ENCODE measurements at regions not wholly inside any gene's neighbourhood (a gene's known extent, or its start where the extent isn't known, plus 50 kb on each side); places are given as distances from the start of the nearest gene placed in this dataset.

DNA sequence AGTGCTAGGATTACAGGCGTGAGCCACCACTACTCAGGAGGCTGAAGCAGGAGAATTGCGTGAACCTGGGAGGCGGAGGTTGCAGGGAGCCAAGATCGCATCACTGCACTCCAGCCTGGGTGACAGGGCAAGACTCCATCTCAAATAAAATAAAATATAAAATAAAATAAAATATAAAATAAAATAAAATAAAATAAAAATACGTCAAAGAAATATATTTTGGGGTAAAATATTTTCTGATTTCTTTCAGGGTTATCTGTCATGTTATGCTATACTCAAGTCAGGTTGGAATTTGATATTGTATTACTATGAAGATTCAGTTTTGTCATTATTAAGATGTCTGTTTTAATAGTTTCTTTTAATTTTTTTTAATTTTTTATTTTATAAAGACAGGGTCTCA lies 99.4 kb upstream of the GHITM start:
- TF ChIP-seq ZFX (IDR thresholded peaks at IDR 0.05) = no peak
- TF ChIP-seq, protein P1, sequence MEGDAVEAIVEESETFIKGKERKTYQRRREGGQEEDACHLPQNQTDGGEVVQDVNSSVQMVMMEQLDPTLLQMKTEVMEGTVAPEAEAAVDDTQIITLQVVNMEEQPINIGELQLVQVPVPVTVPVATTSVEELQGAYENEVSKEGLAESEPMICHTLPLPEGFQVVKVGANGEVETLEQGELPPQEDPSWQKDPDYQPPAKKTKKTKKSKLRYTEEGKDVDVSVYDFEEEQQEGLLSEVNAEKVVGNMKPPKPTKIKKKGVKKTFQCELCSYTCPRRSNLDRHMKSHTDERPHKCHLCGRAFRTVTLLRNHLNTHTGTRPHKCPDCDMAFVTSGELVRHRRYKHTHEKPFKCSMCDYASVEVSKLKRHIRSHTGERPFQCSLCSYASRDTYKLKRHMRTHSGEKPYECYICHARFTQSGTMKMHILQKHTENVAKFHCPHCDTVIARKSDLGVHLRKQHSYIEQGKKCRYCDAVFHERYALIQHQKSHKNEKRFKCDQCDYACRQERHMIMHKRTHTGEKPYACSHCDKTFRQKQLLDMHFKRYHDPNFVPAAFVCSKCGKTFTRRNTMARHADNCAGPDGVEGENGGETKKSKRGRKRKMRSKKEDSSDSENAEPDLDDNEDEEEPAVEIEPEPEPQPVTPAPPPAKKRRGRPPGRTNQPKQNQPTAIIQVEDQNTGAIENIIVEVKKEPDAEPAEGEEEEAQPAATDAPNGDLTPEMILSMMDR (conservative IDR thresholded peaks at IDR 0.05) = no peak
- no peak overlapping the region for H3K27ac ChIP-seq

DNA sequence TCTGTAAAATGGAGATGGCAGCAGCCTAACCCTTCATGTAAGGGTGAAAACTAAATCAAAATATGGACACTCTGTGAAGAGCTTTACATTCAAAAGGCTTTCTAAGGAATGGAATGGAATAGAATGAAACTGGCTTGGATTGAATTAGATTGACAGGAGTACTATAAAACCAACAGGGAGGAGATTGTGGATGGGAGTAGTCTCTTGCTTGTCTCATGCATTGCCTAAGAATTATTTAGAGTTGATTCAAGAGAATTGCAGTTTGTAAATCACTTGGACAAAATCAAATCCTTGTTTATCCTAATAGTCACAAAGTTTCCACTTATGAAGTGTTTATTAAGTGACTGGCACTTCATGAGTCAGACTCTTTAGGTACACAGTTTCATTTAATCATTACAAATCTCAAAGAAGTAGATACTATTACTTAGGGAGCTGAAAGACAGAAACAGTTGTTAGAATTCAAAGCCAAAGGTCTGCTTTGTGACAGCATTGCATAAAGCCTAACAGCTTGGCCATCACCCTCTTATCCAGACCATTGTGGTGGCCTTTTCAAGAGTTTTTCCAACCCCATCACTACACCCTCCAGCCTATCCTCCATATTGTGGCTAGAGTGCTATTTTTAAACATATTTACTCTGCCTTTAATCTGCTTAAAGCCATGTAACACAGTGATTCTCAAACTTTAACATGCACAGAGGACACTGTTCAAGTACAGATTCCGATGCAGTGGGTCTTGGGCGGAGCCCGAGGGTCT lies 91.9 kb upstream of the GHITM start:
- no peak for TF ChIP-seq ZFX (IDR thresholded peaks at IDR 0.05)
- TF ChIP-seq, protein P1 (conservative IDR thresholded peaks at IDR 0.05) = no peak

DNA sequence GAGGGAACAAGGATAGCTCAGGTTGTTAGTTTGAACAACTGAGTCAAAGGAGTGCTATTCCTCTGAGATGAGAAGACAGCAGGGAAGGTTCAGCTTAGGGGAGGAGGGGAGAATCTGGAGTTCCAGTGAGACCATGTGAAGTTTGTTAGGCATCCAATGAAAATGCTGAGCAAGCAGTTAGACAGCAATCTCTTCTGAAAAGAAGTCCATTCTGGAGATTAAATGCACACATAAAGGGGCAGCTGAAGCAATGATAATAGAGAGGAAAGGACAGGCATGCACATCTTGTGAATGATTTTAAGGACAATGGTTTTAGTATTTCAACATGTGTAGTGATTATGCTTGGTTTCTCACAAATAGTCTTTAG lies 89.7 kb upstream of the GHITM start:
- no peak overlapping the region for H3K27ac ChIP-seq
- no peak for TF ChIP-seq ZFX (IDR thresholded peaks at IDR 0.05)
- TF ChIP-seq, protein P1 (conservative IDR thresholded peaks at IDR 0.05) = no peak

More for the DNA sequence above, 91.9 kb upstream of the GHITM start:
- H3K27ac ChIP-seq = no peak overlapping the region

DNA sequence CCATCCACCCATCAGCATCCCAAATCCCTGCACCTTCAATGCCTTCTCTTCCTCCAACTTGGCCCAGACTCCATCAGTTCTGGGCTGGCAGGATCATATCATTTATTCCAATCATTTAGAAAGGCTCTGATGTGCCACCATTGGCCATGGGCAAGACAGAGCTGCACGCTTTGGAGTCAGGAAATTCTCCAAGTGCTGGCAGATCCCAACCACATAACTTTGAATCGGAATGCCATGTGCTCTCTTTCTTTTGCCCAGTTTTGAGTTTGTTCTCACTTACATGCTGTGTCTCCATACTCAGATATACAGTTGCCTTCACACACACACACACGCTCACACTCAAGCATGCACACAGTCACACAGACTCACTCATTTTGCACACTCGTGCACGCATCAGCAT lies 85.7 kb upstream of the GHITM start:
- TF ChIP-seq, protein P1 (conservative IDR thresholded peaks at IDR 0.05) = no peak
- no peak for TF ChIP-seq ZFX (IDR thresholded peaks at IDR 0.05)
- no peak overlapping the region for H3K27ac ChIP-seq

GRCh38 chr10:84054743-84055142 lies 84.6 kb upstream of the GHITM start:
- no peak overlapping the region for H3K27ac ChIP-seq
- TF ChIP-seq, protein P1 (conservative IDR thresholded peaks at IDR 0.05) = peak; percentile 44
- TF ChIP-seq ZFX (IDR thresholded peaks at IDR 0.05) = no peak

GRCh38 chr10:84059526-84059925 lies 79.8 kb upstream of the GHITM start:
- no peak for TF ChIP-seq ZFX (IDR thresholded peaks at IDR 0.05)
- TF ChIP-seq, protein P1 (conservative IDR thresholded peaks at IDR 0.05) = no peak

GRCh38 chr10:84063440-84063839 lies 75.9 kb upstream of the GHITM start:
- H3K27ac ChIP-seq = no peak overlapping the region
- no peak for TF ChIP-seq ZFX (IDR thresholded peaks at IDR 0.05)
- TF ChIP-seq, protein P1 (conservative IDR thresholded peaks at IDR 0.05) = no peak

More at GRCh38 chr10:84059526-84059925, 79.8 kb upstream of the GHITM start:
- no peak overlapping the region for H3K27ac ChIP-seq

Data from C4-2B (cell line).